ENCODE measurements at regions not wholly inside any gene's neighbourhood (a gene's known extent, or its start where the extent isn't known, plus 50 kb on each side); places are given as distances from the start of the nearest gene placed in this dataset.

DNA sequence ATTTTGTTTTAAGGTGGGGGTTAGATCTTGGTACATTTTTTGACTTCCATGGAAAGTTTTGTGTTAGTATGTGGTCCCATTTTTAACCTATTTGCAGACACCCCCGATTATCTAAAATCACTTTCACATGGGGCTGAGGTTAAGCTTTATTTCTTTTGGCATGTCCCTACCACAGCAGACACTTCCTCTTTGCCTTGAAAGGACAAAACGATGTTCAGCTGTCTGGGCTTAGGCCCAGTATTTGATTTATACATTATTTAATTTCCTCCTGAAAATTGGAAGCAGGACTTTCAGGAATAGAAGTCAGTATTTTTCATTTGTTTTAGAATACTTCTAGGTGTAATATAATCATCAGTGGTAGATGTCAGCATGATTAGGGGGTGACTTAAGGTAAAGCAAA is 112.4 kb upstream of the SPRY1 start:
- DNase-seq, result no peak
- no peak overlapping the region for H3K27ac ChIP-seq
- intact Hi-C loops (cut with DNase I), result no loop called here

DNA sequence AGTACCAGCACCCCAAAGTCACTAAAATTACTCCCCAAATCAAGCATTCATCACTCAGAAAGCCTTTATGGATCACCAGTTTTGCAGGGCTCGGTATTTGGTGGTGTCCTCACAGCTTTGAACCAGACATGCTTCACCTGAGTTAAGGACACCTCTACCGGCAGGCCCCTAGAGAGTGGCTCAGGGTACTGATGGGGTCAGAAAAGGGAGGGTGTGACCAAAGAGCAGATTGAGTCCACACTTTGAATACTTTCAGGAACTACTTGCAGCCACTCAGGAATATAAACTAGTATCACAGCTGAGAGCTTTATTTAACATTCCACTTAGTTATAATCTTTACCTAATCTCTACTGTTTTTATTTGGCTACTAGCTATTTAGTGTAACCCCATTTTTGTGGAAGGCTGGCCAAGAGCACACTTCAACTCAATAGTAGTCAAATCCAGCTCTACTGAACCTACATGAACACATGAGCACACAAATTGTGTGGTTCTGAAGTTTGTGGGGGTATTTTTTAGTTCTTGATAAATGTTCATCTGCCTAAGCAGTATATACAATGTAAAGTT is 109.6 kb upstream of the SPRY1 start:
- TF ChIP-seq POLR2A (IDR thresholded peaks at IDR 0.05), result no peak
- TF ChIP-seq, protein P1, sequence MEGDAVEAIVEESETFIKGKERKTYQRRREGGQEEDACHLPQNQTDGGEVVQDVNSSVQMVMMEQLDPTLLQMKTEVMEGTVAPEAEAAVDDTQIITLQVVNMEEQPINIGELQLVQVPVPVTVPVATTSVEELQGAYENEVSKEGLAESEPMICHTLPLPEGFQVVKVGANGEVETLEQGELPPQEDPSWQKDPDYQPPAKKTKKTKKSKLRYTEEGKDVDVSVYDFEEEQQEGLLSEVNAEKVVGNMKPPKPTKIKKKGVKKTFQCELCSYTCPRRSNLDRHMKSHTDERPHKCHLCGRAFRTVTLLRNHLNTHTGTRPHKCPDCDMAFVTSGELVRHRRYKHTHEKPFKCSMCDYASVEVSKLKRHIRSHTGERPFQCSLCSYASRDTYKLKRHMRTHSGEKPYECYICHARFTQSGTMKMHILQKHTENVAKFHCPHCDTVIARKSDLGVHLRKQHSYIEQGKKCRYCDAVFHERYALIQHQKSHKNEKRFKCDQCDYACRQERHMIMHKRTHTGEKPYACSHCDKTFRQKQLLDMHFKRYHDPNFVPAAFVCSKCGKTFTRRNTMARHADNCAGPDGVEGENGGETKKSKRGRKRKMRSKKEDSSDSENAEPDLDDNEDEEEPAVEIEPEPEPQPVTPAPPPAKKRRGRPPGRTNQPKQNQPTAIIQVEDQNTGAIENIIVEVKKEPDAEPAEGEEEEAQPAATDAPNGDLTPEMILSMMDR (IDR thresholded peaks at IDR 0.05), result no peak
- Histone ChIP-seq H3K27me3 (no peaks in the 10 kb centered on the region), H3K27ac (no peak overlapping the region), H3K36me3 (no peaks in the 10 kb centered on the region), H3K4me1 (peaks cover 0 to 13% (median 0%) of the 10 kb centered on the region in 3 donors), H3K9me3 (peaks cover 0 to 21% (median 18%) of the 10 kb centered on the region in 3 donors), H3K4me3 (no peak overlapping the region)
- WGBS, 2 donors, result 83 to 95% methylated on average over 2 of the region's 2 CpGs
- intact Hi-C loops (cut with DNase I), result no loop called here
- DNase-seq, result no peak

More for the DNA sequence above, 112.4 kb upstream of the SPRY1 start:
- TF ChIP-seq POLR2A (IDR thresholded peaks at IDR 0.05), result no peak
- TF ChIP-seq, protein P1 (IDR thresholded peaks at IDR 0.05), result no peak
- WGBS, 2 donors, result 2 to 5% methylated on average over 2 of the region's 2 CpGs
- Histone ChIP-seq H3K9me3 (peaks cover 0 to under 1% (median 0%) of the 10 kb centered on the region in 3 donors), H3K4me1 (peaks cover 0 to 13% (median 0%) of the 10 kb centered on the region in 3 donors), H3K36me3 (no peaks in the 10 kb centered on the region), H3K4me3 (no peak overlapping the region), H3K27me3 (no peaks in the 10 kb centered on the region)

DNA sequence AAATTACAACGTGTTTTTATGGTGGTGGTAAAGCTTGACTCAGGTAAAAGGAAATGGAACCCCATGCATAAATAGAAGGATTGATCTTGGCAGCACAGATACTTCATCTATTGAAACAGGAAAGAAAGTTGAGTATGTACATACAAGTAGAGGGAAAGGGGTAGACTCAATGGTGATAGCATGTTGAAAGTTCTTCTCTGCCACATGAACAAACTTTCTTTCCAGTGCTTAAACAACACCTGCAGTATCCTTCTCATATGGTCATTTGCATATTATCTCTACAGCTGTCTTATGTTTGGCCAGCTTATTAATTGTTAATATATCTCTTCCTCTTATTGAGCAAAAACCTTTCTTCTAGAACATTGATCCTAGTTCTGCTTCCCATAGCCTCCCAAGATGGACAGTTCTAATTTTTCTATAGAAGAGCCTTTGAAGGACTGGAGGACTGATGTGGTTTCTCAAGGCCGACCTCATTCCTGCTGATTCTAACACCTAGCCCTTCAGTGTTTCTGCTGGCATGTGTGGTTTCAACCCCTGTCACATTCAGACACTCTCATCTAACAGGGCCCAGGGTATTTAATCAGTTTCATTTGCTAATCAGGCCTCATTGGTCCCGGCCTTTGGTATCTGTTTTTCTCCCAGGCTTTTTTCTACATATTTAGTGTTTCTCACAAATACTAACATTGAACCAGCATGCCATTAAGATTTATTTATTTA is 108.1 kb upstream of the SPRY1 start:
- TF ChIP-seq, protein P1 (IDR thresholded peaks at IDR 0.05), result no peak
- no peak for TF ChIP-seq POLR2A (IDR thresholded peaks at IDR 0.05)
- Histone ChIP-seq H3K9me3 (peaks cover 0 to 24% (median 20%) of the 10 kb centered on the region in 3 donors), H3K4me1 (peaks cover 0 to 13% (median 0%) of the 10 kb centered on the region in 3 donors), H3K4me3 (no peak overlapping the region), H3K27me3 (no peaks in the 10 kb centered on the region), H3K36me3 (no peaks in the 10 kb centered on the region), H3K27ac (no peak overlapping the region)
- 85 to 95% methylated on average over 3 of the region's 3 CpGs for WGBS, 2 donors
- DNase-seq, result no peak
- intact Hi-C loops (cut with DNase I), result no loop called here

DNA sequence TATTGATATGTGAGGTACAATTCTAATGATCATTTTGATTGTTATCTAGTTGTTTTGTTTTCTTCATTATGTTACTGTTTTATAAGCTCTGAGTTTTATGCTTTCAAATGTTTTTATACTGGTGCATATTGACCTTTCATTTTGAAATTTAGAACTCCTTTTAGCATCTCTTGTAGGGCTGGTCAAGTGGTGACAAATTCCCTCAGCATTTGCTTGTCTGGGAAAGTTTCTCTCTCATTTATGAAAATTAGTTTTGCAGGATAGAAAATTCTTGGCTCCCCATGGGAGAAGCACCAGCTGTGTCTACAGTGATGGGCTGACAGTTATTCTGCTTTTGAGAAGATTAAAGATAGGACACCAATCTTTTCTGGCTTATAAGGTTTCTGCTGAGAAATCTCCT is 105.3 kb upstream of the SPRY1 start:
- H3K4me3 ChIP-seq, result no peak overlapping the region
- H3K27ac ChIP-seq, result no peak overlapping the region
- H3K27me3 ChIP-seq, result no peaks in the 10 kb centered on the region
- H3K36me3 ChIP-seq, result no peaks in the 10 kb centered on the region
- TF ChIP-seq, protein P1 (IDR thresholded peaks at IDR 0.05), result no peak
- no peak for TF ChIP-seq POLR2A (IDR thresholded peaks at IDR 0.05)
- H3K9me3 ChIP-seq, result peaks cover 0 to 24% (median 20%) of the 10 kb centered on the region in 3 donors
- H3K4me1 ChIP-seq, result no peaks in the 10 kb centered on the region
- intact Hi-C loops (cut with DNase I), result no loop called here
- no peak for DNase-seq

GRCh38 chr4:123297836-123298235 is 98.8 kb upstream of the SPRY1 start:
- H3K9me3 ChIP-seq, result no peaks in the 10 kb centered on the region
- TF ChIP-seq, protein P1 (IDR thresholded peaks at IDR 0.05), result no peak
- no peak for TF ChIP-seq POLR2A (IDR thresholded peaks at IDR 0.05)
- no peak for DNase-seq
- H3K4me1 ChIP-seq, result peaks cover 0 to 20% (median 0%) of the 10 kb centered on the region in 3 donors
- H3K4me3 ChIP-seq, result no peak overlapping the region
- WGBS, 2 donors, result 90 to 92% methylated on average over 2 of the region's 2 CpGs
- H3K27ac ChIP-seq, result no peak overlapping the region
- no peaks in the 10 kb centered on the region for H3K36me3 ChIP-seq
- no peaks in the 10 kb centered on the region for H3K27me3 ChIP-seq
- intact Hi-C loops (cut with DNase I), result no loop called here
